GM21723 (cell line): ENCODE measurements at regions not wholly inside any gene's neighbourhood (a gene's known extent, or its start where the extent isn't known, plus 50 kb on each side); places are given as distances from the start of the nearest gene placed in this dataset.
"Not testable (repeated sequence)": the region's sequence is repeated elsewhere in the genome, so short reads cannot be mapped to it uniquely, and the experiment has no call there.

Experiments
- ATAC-seq: cut with Tn5 transposase; IDR thresholded peaks from one replicate; pipeline ENCODE4 v1.9.1; 2021; ENCODE audit warnings: mild to moderate bottlenecking, moderate library complexity; ENCODE audit not compliant: unreplicated experiment

GRCh38 chr21:23574932-23575331 lies 2032.3 kb downstream of the MRPL39 start:
- ATAC-seq = no peak

- ATAC-seq = not testable (repeated sequence)
These were observed 2058.4 kb downstream of the MRPL39 start for GRCh38 chr21:23548924-23549323.

GRCh38 chr21:23543333-23543732 lies 2063.9 kb downstream of the MRPL39 start:
- ATAC-seq = no peak

- no peak for ATAC-seq
These were observed 2065.2 kb downstream of the MRPL39 start for GRCh38 chr21:23542097-23542496.

GRCh38 chr21:23541571-23541970 lies 2065.7 kb downstream of the MRPL39 start:
- ATAC-seq = no peak

DNA sequence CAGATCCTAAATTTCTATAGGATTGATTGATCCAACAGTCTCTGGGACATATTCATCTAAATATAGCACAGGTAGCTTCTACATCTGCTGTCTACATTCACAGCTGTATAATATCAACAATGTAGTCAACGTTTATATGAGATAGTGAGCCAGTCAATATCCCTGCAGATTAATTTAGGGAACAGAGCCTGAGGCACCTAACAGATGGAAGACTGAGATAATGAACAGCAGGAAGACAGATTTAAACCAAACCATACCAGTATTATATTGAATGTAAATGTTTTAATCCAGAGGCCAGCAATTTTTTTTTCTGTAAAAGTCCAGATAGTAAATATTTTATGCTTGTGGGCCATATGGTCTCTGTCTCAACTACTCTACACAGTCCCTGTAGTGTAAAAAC lies 2072.4 kb downstream of the MRPL39 start:
- ATAC-seq = no peak

DNA sequence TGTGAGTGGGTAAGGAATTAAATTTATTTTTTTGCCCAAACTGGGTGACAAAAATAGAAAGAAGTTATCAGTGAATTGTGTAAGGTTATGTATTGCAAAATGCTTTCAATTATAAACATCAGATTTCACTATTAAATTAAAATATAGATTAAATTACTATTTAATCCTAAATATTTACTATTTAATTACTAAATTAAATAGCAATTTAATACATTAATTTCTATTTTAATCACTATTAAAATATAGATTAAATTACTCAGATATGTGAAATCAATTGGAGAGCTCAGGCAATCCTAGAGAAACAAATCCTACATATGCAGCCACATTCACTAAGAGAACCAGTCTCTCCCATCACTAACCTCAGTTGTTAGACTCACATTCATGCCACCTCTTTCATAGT lies 2075.8 kb downstream of the MRPL39 start:
- no peak for ATAC-seq

DNA sequence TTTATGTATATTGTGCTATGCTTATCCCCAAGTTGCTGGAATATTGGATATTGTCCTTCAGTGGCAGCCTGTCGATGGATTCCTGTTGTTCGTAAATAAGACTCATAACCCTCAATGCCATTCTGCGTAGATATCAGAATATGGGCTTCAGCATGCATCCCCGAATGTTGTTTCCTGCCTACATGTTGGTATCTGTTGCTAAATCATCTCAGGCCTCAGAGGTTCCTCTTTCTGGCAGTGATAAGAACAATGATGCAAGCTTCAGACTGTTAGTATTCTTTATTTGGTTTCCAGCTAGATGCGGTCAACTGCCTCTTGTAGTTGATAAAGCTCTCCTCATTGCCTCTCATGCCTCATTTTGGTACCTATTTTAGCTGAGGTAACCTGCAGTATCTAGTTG lies 2082.6 kb downstream of the MRPL39 start:
- ATAC-seq = no peak

DNA sequence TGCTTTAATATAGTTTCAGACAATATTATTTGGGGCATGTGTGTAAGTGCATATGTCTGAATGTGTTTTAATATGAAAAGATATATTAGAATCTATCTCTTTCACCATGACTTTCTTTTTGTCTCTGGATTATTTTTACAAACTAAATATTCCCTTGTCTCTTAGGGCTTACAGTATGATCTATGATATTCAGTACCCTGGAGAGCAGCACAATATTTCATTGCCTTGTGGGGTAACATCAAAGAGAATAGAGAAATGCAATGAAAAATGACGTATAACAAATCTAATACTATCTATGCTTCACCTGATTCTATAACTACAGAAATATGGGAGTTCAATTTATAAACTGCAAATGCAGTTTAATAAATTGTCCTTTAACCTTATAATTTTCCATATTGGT lies 2084.5 kb downstream of the MRPL39 start:
- no peak for ATAC-seq

DNA sequence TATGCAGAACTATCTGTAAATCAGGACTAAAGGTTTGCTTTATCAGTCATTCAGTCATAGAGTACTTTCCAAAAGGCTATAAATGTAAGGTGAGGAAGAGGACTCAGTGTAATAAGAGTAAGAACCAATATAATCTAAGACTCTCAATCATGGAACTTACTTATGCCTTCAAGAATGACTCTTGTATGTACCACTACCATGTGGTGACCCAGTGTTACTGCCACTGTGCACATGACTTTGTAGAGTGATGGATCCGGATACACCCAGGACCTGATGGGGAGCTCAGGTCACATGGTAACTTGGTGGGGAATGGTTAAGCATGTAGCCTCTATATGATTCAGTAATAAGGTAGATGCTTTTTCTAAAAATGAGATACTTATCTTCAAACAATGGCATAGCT lies 2099.8 kb downstream of the MRPL39 start:
- no peak for ATAC-seq

DNA sequence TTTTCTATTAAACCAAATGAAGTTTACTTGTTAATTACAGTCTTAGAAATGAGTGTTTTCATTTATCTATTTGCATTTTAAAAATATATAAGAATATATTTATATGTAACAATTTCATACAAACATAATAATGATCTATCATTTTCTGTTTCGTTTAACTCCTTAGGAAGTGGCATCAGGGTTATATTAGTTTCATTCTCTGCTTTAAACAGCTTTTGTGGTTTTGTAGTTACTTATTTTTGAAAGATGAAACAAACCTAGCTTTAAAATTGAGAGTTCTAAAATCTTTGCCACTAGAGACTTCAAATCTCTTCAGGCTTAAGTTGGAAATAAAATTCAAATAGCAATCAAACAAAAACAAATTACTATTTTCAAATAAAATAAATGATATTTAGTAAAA lies 2110.6 kb downstream of the MRPL39 start:
- ATAC-seq = peak; percentile 80

DNA sequence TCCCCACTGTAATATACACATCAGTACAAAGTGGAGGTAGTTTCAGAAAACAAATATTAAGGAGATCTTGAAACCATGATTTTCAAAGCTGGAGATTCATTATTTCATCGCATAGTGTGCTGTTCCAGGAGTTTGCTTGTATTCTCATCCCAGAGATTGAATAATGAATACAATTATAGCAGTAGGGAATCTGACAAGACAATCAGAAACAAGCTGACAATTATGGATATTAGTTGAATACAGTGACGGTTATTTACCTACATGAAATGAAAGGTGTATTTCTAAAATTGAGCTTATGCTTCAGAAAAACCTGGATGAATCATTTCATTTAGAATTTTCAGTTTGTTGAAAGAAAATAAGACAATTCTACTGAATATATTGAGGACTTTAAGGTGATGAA lies 2119.0 kb downstream of the MRPL39 start:
- ATAC-seq = no peak

GRCh38 chr21:23480591-23481270 lies 2126.6 kb downstream of the MRPL39 start:
- no peak for ATAC-seq

GRCh38 chr21:23478381-23478780 lies 2128.9 kb downstream of the MRPL39 start:
- no peak for ATAC-seq

- no peak for ATAC-seq
These were observed 2131.7 kb downstream of the MRPL39 start for GRCh38 chr21:23475281-23476219.

- peak; percentile 90 for ATAC-seq
These were observed 2135.4 kb downstream of the MRPL39 start for GRCh38 chr21:23471877-23472276.

DNA sequence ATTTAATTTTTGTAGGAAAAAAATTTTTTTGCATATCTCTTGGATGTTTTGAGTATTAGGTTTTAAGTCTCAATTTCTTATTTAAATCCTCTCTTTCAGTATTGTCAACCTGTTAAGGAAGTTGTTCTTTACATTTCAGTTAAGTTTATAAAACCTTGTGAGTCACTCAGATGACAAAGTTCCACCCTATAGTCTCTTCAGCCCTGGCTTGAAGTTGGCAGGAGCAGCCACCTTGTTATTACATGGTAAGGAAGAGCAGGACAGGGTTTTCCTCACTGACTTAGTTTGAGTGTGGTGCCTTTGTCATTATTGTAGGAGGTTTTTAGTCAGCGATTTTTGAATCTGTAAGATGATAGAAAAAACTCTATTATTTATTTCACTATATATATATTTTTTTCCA lies 2143.9 kb downstream of the MRPL39 start:
- no peak for ATAC-seq

DNA sequence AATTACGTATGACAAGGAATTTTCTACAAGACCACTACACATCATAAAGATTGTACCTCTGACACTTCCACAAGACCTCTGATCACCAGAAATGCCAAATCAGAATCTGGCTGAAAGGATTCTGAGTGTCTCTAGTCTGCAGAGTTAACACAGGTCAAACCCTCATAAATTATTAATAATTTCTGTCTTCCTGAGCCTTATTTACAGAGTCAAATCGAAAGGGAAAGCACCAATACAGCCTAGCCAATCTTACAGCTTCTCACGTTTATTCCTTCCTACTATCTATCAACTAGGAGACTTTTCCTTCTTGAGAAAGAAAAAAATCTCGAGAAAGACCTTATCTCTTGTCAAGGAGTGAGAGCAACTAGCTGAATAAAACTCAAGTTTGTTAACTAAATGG lies 2151.6 kb downstream of the MRPL39 start:
- peak; percentile 51 for ATAC-seq

GRCh38 chr21:23452384-23453083 lies 2154.7 kb downstream of the MRPL39 start:
- peak; percentile 83 for ATAC-seq

- no peak for ATAC-seq
These were observed 2162.0 kb downstream of the MRPL39 start for GRCh38 chr21:23445307-23445706.

DNA sequence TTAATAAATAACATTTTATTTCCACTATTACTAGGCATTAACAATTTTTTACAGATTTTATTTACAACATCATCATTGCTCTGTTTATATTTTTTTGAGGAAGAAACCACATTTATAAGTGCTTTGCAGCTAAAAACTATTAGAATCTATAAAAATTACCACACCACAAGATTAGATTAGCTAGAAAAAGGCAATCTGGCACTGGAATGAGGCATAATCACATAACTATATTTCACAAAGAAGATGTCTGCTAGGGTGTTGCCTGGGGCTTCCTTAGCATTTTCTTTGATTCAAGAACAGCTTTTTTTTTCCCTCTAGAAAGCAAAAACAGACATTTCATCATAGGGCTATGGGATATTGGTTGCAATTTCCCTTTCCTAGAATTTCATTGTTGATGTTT lies 2169.2 kb downstream of the MRPL39 start:
- ATAC-seq = no peak
